ENCODE measurements at regions not wholly inside any gene's neighbourhood (a gene's known extent, or its start where the extent isn't known, plus 50 kb on each side); places are given as distances from the start of the nearest gene placed in this dataset.

- Histone ChIP-seq H3K36me3 (ENCODE audit: control insufficient read depth, insufficient read depth, low read length) (no peaks in the 10 kb centered on the region), H4K20me1 (ENCODE audit: control insufficient read depth, extremely low read depth, insufficient read depth, low read length) (no peaks in the 10 kb centered on the region), H3K79me2 (ENCODE audit: control insufficient read depth, insufficient read depth, low read length) (no peaks in the 10 kb centered on the region), H3K4me2 (ENCODE audit: extremely low read depth, insufficient read depth, low read length) (no peak overlapping the region), H3K27ac (ENCODE audit: insufficient read depth, low read length) (no peak overlapping the region), H3K4me3 (replicated peaks in 1 of 4; ENCODE audit: control extremely low read depth in 1 of 4, insufficient read depth in 1 of 4, low read depth in 3 of 4, low read length in 4 of 4) (no peak overlapping the region), H3K9ac (ENCODE audit: insufficient read depth, low read length) (no peak overlapping the region), H2AFZ (ENCODE audit: low read length) (no peak overlapping the region), H3K27me3 (ENCODE audit: control insufficient read depth, insufficient read depth, low read length) (no peaks in the 10 kb centered on the region), H3K4me1 (ENCODE audit: control insufficient read depth, extremely low read depth, insufficient read depth, low read length) (no peaks in the 10 kb centered on the region), H3K9me3 (ENCODE audit: control insufficient read depth, insufficient read depth, low read depth, low read length) (no peaks in the 10 kb centered on the region)
- TF ChIP-seq EZH2 (IDR thresholded peaks at IDR 0.05; ENCODE audit: low read length, missing control alignments) (no peak), CTCF (conservative IDR thresholded peaks at IDR 0.05 in 1 of 2, IDR thresholded peaks at IDR 0.05 in 1 of 2; ENCODE audit: low read depth in 1 of 2, low read length in 2 of 2) (no peak)
- DNase-seq (ENCODE audit: low read depth in 2 of 2): no peak
Measured at GRCh38 chr7:26457696-26458327, 166.2 kb downstream of the SNX10 start.

- Histone ChIP-seq H3K4me2 (ENCODE audit: extremely low read depth, insufficient read depth, low read length) (no peak overlapping the region), H3K27me3 (ENCODE audit: control insufficient read depth, insufficient read depth, low read length) (no peaks in the 10 kb centered on the region), H2AFZ (ENCODE audit: low read length) (no peak overlapping the region), H3K9ac (ENCODE audit: insufficient read depth, low read length) (no peak overlapping the region), H3K4me1 (ENCODE audit: control insufficient read depth, extremely low read depth, insufficient read depth, low read length) (no peaks in the 10 kb centered on the region), H3K27ac (ENCODE audit: insufficient read depth, low read length) (no peak overlapping the region), H3K4me3 (replicated peaks in 1 of 4; ENCODE audit: control extremely low read depth in 1 of 4, insufficient read depth in 1 of 4, low read depth in 3 of 4, low read length in 4 of 4) (no peak overlapping the region), H4K20me1 (ENCODE audit: control insufficient read depth, extremely low read depth, insufficient read depth, low read length) (no peaks in the 10 kb centered on the region), H3K79me2 (ENCODE audit: control insufficient read depth, insufficient read depth, low read length) (no peaks in the 10 kb centered on the region), H3K36me3 (ENCODE audit: control insufficient read depth, insufficient read depth, low read length) (no peaks in the 10 kb centered on the region), H3K9me3 (ENCODE audit: control insufficient read depth, insufficient read depth, low read depth, low read length) (no peaks in the 10 kb centered on the region)
- no peak for TF ChIP-seq CTCF (conservative IDR thresholded peaks at IDR 0.05 in 1 of 2, IDR thresholded peaks at IDR 0.05 in 1 of 2; ENCODE audit: low read depth in 1 of 2, low read length in 2 of 2)
- DNase-seq (ENCODE audit: low read depth in 2 of 2): no peak
Measured at GRCh38 chr7:26458466-26459145, 166.9 kb downstream of the SNX10 start.

GRCh38 chr7:26459540-26460193, 168.0 kb downstream of the SNX10 start:
- no peak for DNase-seq (ENCODE audit: low read depth in 2 of 2)
- no peak overlapping the region for H3K9ac ChIP-seq (ENCODE audit: insufficient read depth, low read length)
- H2AFZ ChIP-seq (ENCODE audit: low read length): no peak overlapping the region
- H3K36me3 ChIP-seq (ENCODE audit: control insufficient read depth, insufficient read depth, low read length): no peaks in the 10 kb centered on the region
- H3K27ac ChIP-seq (ENCODE audit: insufficient read depth, low read length): no peak overlapping the region
- H3K79me2 ChIP-seq (ENCODE audit: control insufficient read depth, insufficient read depth, low read length): no peaks in the 10 kb centered on the region
- H3K4me1 ChIP-seq (ENCODE audit: control insufficient read depth, extremely low read depth, insufficient read depth, low read length): no peaks in the 10 kb centered on the region
- no peaks in the 10 kb centered on the region for H3K9me3 ChIP-seq (ENCODE audit: control insufficient read depth, insufficient read depth, low read depth, low read length)
- H4K20me1 ChIP-seq (ENCODE audit: control insufficient read depth, extremely low read depth, insufficient read depth, low read length): no peaks in the 10 kb centered on the region
- no peak overlapping the region for H3K4me2 ChIP-seq (ENCODE audit: extremely low read depth, insufficient read depth, low read length)
- H3K27me3 ChIP-seq (ENCODE audit: control insufficient read depth, insufficient read depth, low read length): no peaks in the 10 kb centered on the region
- no peak overlapping the region for H3K4me3 ChIP-seq (replicated peaks in 1 of 4; ENCODE audit: control extremely low read depth in 1 of 4, insufficient read depth in 1 of 4, low read depth in 3 of 4, low read length in 4 of 4)
- TF ChIP-seq EZH2 (IDR thresholded peaks at IDR 0.05; ENCODE audit: low read length, missing control alignments): no peak
- TF ChIP-seq CTCF (conservative IDR thresholded peaks at IDR 0.05 in 1 of 2, IDR thresholded peaks at IDR 0.05 in 1 of 2; ENCODE audit: low read depth in 1 of 2, low read length in 2 of 2): no peak
